Pancreas (tissue), 10 donors: ENCODE measurements at regions not wholly inside any gene's neighbourhood (a gene's known extent, or its start where the extent isn't known, plus 50 kb on each side); places are given as distances from the start of the nearest gene placed in this dataset.

ENCODE experiments used
- ATAC-seq, 4 donors: fragments of 200-7000 bp; cut with Tn5 transposase; one replicate each; pipeline versions ENCODE4 v1.8.0 to v1.9.1; 2020; ENCODE audit warnings: mild to moderate bottlenecking in 4 of 4, moderate library complexity in 4 of 4
- DNase-seq, 6 donors: peaks; one replicate each; pipeline ENCODE4 v3.0.0-alpha.2; 2020
- FAIRE-seq: peaks from 2 replicates; lab custom pipeline; 2012; peaks lifted over from hg19 to GRCh38; lab: Jason Lieb, UNC
- H3K27ac ChIP-seq, 4 donors: fragments of 200-600 bp; sonication (generic); 1 replicate in 3 of 4; 2 replicates in 1 of 4; pipeline versions ENCODE4 v1.5.0 to v1.8.0; 2020
- H3K27me3 ChIP-seq, 4 donors: fragments of 200-600 bp; one replicate each; pipeline ENCODE4 v1.8.0; 2021
- H3K36me3 ChIP-seq, 3 donors: fragments of 200-600 bp; sonication (generic) in 1 of 3; one replicate each; pipeline versions ENCODE4 v1.5.0 to v1.8.0; 2020 to 2021
- H3K4me1 ChIP-seq, 3 donors: fragments of 200-600 bp; one replicate each; pipeline ENCODE4 v1.8.0; 2021
- H3K4me3 ChIP-seq, 4 donors: fragments of 200-600 bp; sonication (generic) in 2 of 4; one replicate each; pipeline versions ENCODE4 v1.5.0 to v1.8.0; 2020 to 2021
- H3K9me3 ChIP-seq, 4 donors: fragments of 200-600 bp; one replicate each; pipeline ENCODE4 v1.8.0; 2021
- CTCF ChIP-seq, 4 donors: fragments of 200-600 bp; sonication (generic) in 3 of 4; IDR thresholded peaks; one replicate each; pipeline versions ENCODE4 v1.5.0 to v1.8.0; 2021; ENCODE audit warnings: antibody characterized with exemption in 4 of 4
- WGBS, 2 donors: extraction: QIAGEN DNeasy Blood & Tissue Kit; methylation state at CpG; one replicate each; pipeline ENCODE4 v1.1.7; 2013; 5-methylcytosine and 5-hydroxymethylcytosine counted together
- intact Hi-C, 3 donors: fragments of 100-400 bp; cut with DNase I; formaldehyde crosslinking; loops; one replicate each; pipeline versions ENCODE4 v1.11.1 to v1.14.2; 2022
- donor health status: healthy with polysubstance abuse.
- donor health status: DM: no; HTN: no; CAD: no; lungs with moderate emphysema.
- donor health status: DM: no; HTN: no; CAD: no.
- donor health status: control.
- donor health status: control.
- donor health status: Bipolar disorder and iron deficiency.
- donor health status: DM: yes; HTN: yes; CAD: no.
- donor health status: DM: no; HTN: no; CAD: no.
- donor health status: DM: no; HTN: no; CAD: no.
- donor health status: DM: yes; HTN: yes; CAD: no.

GRCh38 chr3:104831071-104831470, 535.6 kb upstream of the ALCAM start:
- intact Hi-C loops: no loop called here
- Histone ChIP-seq H3K27me3 (no peaks in the 10 kb centered on the region), H3K4me1 (no peaks in the 10 kb centered on the region), H3K9me3 (no peaks in the 10 kb centered on the region), H3K4me3 (no peak overlapping the region), H3K27ac (no peak overlapping the region), H3K36me3 (no peaks in the 10 kb centered on the region)
- no peak for ATAC-seq
- WGBS, 2 donors: 45 to 66% methylated on average over 2 of the region's 2 CpGs
- no peak for DNase-seq
- no peak for TF ChIP-seq CTCF (IDR thresholded peaks at IDR 0.05)
- FAIRE-seq: no peak

GRCh38 chr3:104832530-104832929, 534.2 kb upstream of the ALCAM start:
- H3K4me1 ChIP-seq: no peaks in the 10 kb centered on the region
- TF ChIP-seq CTCF (IDR thresholded peaks at IDR 0.05): no peak
- no peaks in the 10 kb centered on the region for H3K36me3 ChIP-seq
- no peak for DNase-seq
- no peaks in the 10 kb centered on the region for H3K9me3 ChIP-seq
- H3K27ac ChIP-seq: no peak overlapping the region
- intact Hi-C loops: no loop called here
- no peaks in the 10 kb centered on the region for H3K27me3 ChIP-seq
- no peak overlapping the region for H3K4me3 ChIP-seq
- FAIRE-seq: no peak
- no peak for ATAC-seq

- no peak for FAIRE-seq
- WGBS, 2 donors: 78 to 86% methylated on average over 1 of the region's 1 CpG
These were observed 531.3 kb upstream of the ALCAM start for GRCh38 chr3:104835376-104835775.

GRCh38 chr3:104846270-104846669, 520.4 kb upstream of the ALCAM start:
- FAIRE-seq: no peak
- H3K27ac ChIP-seq: no peak overlapping the region
- peaks cover 0 to 3% (median 0%) of the 10 kb centered on the region in 4 donors for H3K9me3 ChIP-seq
- intact Hi-C loops: no loop called here
- no peaks in the 10 kb centered on the region for H3K27me3 ChIP-seq
- no peak for TF ChIP-seq CTCF (IDR thresholded peaks at IDR 0.05)
- H3K4me3 ChIP-seq: no peak overlapping the region
- no peaks in the 10 kb centered on the region for H3K4me1 ChIP-seq
- DNase-seq: no peak
- WGBS, 2 donors: 30 to 32% methylated on average over 2 of the region's 2 CpGs
- no peaks in the 10 kb centered on the region for H3K36me3 ChIP-seq
- no peak for ATAC-seq

More at GRCh38 chr3:104835376-104835775, 531.3 kb upstream of the ALCAM start:
- Histone ChIP-seq H3K4me1 (no peaks in the 10 kb centered on the region), H3K9me3 (no peaks in the 10 kb centered on the region), H3K4me3 (no peak overlapping the region), H3K27ac (no peak overlapping the region), H3K27me3 (no peaks in the 10 kb centered on the region), H3K36me3 (no peaks in the 10 kb centered on the region)
- intact Hi-C loops: no loop called here
- DNase-seq (no peak), ATAC-seq (no peak)
- TF ChIP-seq CTCF (IDR thresholded peaks at IDR 0.05): no peak

GRCh38 chr3:104849070-104849469, 517.6 kb upstream of the ALCAM start:
- 65 to 67% methylated on average over 2 of the region's 2 CpGs for WGBS, 2 donors
- DNase-seq (no peak), FAIRE-seq (no peak)

More at GRCh38 chr3:104849070-104849469, 517.6 kb upstream of the ALCAM start:
- TF ChIP-seq CTCF (IDR thresholded peaks at IDR 0.05): no peak
- H3K27me3 ChIP-seq: no peaks in the 10 kb centered on the region
- H3K4me3 ChIP-seq: no peak overlapping the region
- ATAC-seq: no peak
- H3K27ac ChIP-seq: no peak overlapping the region
- H3K36me3 ChIP-seq: no peaks in the 10 kb centered on the region
- intact Hi-C loops: no loop called here
- no peaks in the 10 kb centered on the region for H3K4me1 ChIP-seq
- H3K9me3 ChIP-seq: peaks cover 0 to 3% (median 0%) of the 10 kb centered on the region in 4 donors
